Left colon (tissue), 2 donors: ENCODE measurements at regions not wholly inside any gene's neighbourhood (a gene's known extent, or its start where the extent isn't known, plus 50 kb on each side); places are given as distances from the start of the nearest gene placed in this dataset.

Source experiments
- ATAC-seq: fragments of 200-7000 bp; cut with Tn5 transposase; one replicate; pipeline ENCODE4 v1.9.1; 2020; ENCODE audit warnings: mild to moderate bottlenecking, moderate library complexity
- DNase-seq, 2 donors: peaks; one replicate each; pipeline ENCODE4 v3.0.0-alpha.2; 2020
- intact Hi-C, 2 donors: fragments of 100-400 bp; cut with DNase I in 1 of 2; cut with micrococcal nuclease in 1 of 2; formaldehyde crosslinking; loops; one replicate each; pipeline versions ENCODE4 v1.11.2 to v1.14.0; 2022; cut with DNase I, micrococcal nuclease
- donor health status: DM: no; HTN: no; CAD: no.
- donor health status: DM: yes; HTN: yes; CAD: no.

DNA sequence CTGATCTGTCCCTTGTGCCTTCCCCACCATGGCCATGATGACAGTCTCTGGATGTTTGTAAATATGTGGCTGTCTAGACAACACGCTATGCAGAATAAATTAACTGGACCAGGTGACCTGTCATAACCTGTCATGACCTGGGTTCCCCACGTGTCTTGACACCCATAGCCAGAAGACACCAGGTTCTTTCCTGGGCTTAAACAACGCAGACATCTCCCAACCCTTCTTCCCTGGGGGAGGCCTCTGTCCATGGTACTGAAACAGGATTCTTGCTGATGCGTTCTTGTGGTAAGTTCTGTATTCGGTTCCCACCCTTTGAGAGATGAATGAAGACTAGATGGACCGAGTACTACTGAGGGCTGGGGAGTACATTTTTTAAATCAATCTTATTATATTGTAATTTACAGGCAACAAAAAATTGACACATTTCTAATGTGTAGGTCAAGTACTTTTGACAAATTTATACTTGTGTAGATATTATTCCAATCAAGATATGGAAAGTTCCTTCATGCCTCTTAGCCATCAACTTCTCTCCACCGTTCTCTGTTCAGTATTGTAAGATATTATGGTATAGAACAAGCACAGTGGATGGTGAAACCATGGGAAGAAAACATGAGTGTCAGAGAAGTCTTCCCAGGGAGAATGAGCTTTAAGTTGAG, 738.8 kb downstream of the PTPRU start:
- ATAC-seq (no peak), DNase-seq (no peak)
- intact Hi-C loops: no loop called here

DNA sequence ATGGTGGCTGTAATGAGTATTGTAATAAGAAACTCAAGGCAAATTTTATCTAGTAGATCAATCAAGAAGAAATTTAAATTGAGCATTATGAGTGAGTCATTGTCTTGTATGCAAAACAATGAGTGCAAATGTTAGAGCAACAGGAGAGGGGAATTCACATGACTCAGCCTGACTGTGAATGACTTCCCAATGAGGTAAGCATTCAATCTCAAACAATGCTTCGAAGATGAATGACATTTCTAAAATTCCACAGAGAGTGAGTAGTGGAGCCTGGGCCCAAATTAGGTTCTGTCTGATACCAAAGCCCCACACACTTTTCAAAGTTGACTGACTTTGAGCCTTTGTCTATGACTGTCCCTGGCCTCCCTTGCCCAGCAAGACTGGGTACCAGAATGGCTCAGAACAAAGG, 738.0 kb downstream of the PTPRU start:
- intact Hi-C loops: no loop called here
- ATAC-seq: no peak

DNA sequence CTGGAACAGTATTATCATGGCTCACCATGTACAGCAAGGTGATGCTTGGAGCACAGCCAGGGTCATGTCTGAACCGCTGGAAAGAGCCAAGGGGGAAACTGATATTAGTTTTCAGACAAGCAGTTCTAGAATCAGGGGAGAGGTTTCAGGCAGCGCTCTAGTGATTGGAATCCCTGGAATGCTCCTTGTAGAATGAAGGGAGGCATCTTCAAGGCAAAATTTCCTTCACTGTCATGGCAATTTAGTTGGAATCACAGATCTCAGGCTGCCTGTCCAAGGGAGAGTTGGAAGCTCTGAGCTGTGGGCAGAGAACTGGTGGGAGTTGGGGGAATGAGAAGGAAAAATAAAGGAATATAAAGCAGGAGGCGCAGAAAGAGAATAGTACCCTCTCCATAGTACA, 737.1 kb downstream of the PTPRU start:
- ATAC-seq (no peak), DNase-seq (no peak)
- intact Hi-C loops: no loop called here

More for the DNA sequence above, 738.0 kb downstream of the PTPRU start:
- no peak for DNase-seq

GRCh38 chr1:29972421-29973053, 736.2 kb downstream of the PTPRU start:
- intact Hi-C loops: no loop called here
- ATAC-seq: no peak
- DNase-seq: no peak

- intact Hi-C loops: no loop called here
- ATAC-seq: no peak
Measured at GRCh38 chr1:29971703-29972102, 735.4 kb downstream of the PTPRU start.

GRCh38 chr1:29970747-29971325, 734.5 kb downstream of the PTPRU start:
- intact Hi-C loops: no loop called here
- no peak for ATAC-seq
- no peak for DNase-seq

More at GRCh38 chr1:29971703-29972102, 735.4 kb downstream of the PTPRU start:
- no peak for DNase-seq

DNA sequence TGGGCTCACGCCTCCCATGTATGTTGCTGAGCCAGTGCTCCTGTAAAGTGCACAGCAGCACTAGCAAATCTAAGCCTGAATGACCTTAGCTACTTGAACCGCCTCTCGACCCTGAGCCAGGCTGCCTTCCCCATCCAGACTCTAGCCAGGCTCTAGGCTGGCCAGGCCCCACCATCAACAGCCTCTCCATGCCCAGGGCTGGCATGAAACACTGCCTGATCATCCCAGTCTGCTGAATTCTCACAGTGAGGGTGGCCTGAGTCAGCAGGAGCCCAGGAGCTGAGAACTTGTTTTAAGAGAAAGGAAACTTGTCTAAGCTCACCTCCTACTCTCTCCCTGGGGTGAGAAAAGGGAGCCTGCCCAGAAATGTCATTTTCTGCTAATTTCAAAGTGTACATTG, 733.3 kb downstream of the PTPRU start:
- no peak for DNase-seq
- intact Hi-C loops: no loop called here
- no peak for ATAC-seq

- intact Hi-C loops: no loop called here
- no peak for ATAC-seq
- DNase-seq: no peak
Measured at GRCh38 chr1:29967261-29967660, 730.9 kb downstream of the PTPRU start.

DNA sequence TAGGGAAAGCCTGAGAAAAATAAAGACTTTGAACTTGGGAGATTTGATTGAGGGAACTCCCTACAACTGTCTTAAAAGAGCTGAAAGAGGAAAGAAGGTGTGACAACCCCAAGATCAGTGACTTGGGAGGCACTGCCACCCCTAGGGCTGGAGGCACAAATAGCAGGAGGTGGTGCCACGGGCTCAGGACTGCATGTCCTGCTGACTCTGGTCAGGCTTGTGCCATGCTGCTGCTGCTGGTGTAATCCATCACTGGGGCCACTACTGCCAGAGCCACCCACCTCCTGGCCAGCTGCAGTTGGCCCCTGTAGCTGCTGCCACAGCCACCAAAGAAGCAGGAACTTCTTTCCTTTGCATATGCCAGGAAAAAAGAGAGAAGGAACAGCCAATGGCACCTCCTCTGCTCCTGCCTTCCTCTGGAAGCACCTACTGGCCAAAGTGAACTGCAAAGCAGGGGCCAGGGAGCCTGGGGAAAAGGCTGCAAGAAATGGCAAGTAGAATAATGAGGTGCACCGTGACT, 730.3 kb downstream of the PTPRU start:
- ATAC-seq: no peak
- DNase-seq: no peak
- intact Hi-C loops: no loop called here

GRCh38 chr1:29964718-29965533, 728.6 kb downstream of the PTPRU start:
- no peak for DNase-seq
- ATAC-seq: no peak

DNA sequence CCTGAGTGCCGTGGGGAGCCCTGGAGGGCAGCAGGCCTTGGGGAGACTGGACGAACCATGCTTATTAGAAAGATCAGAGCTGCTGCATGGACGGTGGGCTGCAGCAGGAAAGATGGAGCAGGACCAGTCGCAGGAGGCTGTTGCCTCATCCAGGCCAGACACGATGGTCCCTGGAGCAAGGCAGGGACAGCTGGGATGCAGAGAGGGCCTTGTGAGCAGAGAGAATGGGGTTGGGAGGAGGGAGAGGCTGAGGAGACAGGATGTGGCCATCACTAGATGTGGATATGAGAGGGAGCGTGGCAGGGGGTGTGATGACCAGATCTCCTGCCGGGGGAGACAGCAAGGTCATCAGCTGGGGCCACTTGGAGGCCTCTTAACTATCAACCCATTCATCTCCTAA, 727.6 kb downstream of the PTPRU start:
- ATAC-seq (no peak), DNase-seq (no peak)

More at GRCh38 chr1:29964718-29965533, 728.6 kb downstream of the PTPRU start:
- intact Hi-C loops: no loop called here

GRCh38 chr1:29962831-29963247, 726.5 kb downstream of the PTPRU start:
- ATAC-seq (no peak), DNase-seq (no peak)
- intact Hi-C loops: no loop called here

More for the DNA sequence above, 727.6 kb downstream of the PTPRU start:
- intact Hi-C loops: no loop called here

DNA sequence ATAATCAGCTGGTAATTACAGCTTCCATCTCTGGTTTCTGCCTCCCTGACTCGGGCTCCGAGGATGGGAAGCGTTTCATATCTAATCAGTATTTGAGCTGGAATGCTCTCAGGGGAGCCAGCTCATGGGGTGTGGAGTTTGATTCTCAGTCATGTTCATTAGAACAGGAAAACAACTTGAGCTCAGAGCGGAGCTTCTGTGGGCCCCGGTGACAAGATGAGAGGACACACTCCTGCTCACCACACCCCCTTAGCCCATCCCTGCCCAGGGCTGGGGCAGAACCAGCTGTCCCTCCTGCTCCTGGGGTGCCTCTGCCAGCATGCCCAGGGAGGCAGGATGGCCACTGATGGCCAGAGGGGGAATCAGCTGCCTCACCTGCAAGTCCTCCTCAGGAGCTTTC, 726.0 kb downstream of the PTPRU start:
- intact Hi-C loops: no loop called here

GRCh38 chr1:29961293-29962059, 725.2 kb downstream of the PTPRU start:
- intact Hi-C loops: no loop called here
- DNase-seq: no peak
- no peak for ATAC-seq

More for the DNA sequence above, 726.0 kb downstream of the PTPRU start:
- ATAC-seq (no peak), DNase-seq (no peak)

- ATAC-seq: no peak
- DNase-seq: no peak
- intact Hi-C loops: no loop called here
Measured at GRCh38 chr1:29960876-29961275, 724.6 kb downstream of the PTPRU start.

- no peak for DNase-seq
- no peak for ATAC-seq
- intact Hi-C loops: no loop called here
Measured at GRCh38 chr1:29960156-29960755, 723.9 kb downstream of the PTPRU start.

GRCh38 chr1:29959356-29959755, 723.0 kb downstream of the PTPRU start:
- intact Hi-C loops: no loop called here
- no peak for DNase-seq
- no peak for ATAC-seq

DNA sequence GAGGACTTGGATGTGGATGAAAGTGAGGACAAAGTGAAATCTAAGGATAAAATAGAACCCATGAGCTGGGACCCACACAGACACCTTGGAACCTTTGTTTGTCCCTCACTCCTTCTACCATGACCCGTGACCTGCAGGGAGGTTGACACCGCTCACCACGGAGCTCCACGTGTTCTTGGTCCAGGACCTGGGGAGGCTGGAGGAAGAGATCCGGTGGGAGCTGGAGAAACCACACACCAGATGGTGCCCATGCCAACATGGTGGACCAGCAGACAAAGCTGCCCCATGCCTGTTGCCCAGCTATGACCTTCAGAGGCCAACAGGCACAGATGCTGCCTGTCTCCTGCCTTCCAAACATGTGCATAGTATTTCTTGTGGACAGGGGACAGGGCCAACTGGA, 721.9 kb downstream of the PTPRU start:
- no peak for ATAC-seq
- no peak for DNase-seq
- intact Hi-C loops: no loop called here
